HEK293T (cell line): ENCODE measurements at regions not wholly inside any gene's neighbourhood (a gene's known extent, or its start where the extent isn't known, plus 50 kb on each side); places are given as distances from the start of the nearest gene placed in this dataset.

Experiments used
- ARNT ChIP-seq: fragments of 450-650 bp; IDR thresholded peaks from 2 replicates; pipeline ENCODE4 v1.6.1; 2017; ENCODE audit warnings: mild to moderate bottlenecking
- BHLHE40 ChIP-seq: fragments of 450-650 bp; IDR thresholded peaks from 2 replicates; pipeline ENCODE4 v1.6.1; 2016; ENCODE audit warnings: mild to moderate bottlenecking, moderate library complexity, borderline replicate concordance
- ELF4 ChIP-seq: fragments of 450-650 bp; IDR thresholded peaks from 2 replicates; pipeline ENCODE4 v1.6.1; 2017; ENCODE audit warnings: antibody characterized with exemption
- FOXA1 ChIP-seq: fragments of 450-650 bp; IDR thresholded peaks from 2 replicates; pipeline ENCODE4 v1.6.1; 2016; ENCODE audit warnings: mild to moderate bottlenecking
- FOXM1 ChIP-seq: fragments of 450-650 bp; IDR thresholded peaks from 2 replicates; pipeline ENCODE4 v1.6.1; 2017; ENCODE audit warnings: mild to moderate bottlenecking, borderline replicate concordance
- NFRKB ChIP-seq: fragments of 450-650 bp; IDR thresholded peaks from 2 replicates; pipeline ENCODE4 v1.6.1; 2016; ENCODE audit warnings: mild to moderate bottlenecking, moderate library complexity
- SP1 ChIP-seq: fragments of 450-650 bp; IDR thresholded peaks from 2 replicates; pipeline ENCODE4 v1.6.1; 2017
- SUZ12 ChIP-seq: fragments of 450-650 bp; IDR thresholded peaks from 2 replicates; pipeline ENCODE4 v1.6.1; 2016; ENCODE audit warnings: mild to moderate bottlenecking
- TARDBP ChIP-seq: fragments of 450-650 bp; IDR thresholded peaks from 2 replicates; pipeline ENCODE4 v1.6.1; 2016
- TF ChIP-seq, protein P1 (sequence below): fragments of 450-650 bp; IDR thresholded peaks from 2 replicates; pipeline ENCODE4 v1.6.1; 2016

DNA sequence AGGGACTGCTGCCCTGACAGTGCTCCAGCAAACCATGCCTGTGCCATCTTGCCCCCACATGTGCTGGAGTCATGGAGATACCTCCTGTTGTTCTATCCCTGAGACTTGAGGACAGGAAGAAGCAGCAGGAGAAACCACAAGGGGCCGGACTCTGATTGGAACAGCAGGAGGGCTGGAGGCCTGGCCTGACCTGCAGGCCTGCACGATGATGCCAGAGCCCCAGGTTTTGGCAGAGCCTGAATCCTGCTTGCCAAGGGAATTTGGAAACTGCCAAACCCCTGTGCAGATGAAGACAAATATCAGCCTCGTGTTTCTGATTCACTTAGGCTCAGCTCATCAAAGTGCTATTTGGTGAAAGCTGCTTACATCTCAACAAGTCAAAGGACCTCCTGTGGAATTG lies 177.6 kb downstream of the MAFB start:
- TF ChIP-seq SUZ12, result no peak
- TF ChIP-seq NFRKB, result no peak
- no peak for TF ChIP-seq FOXM1
- TF ChIP-seq ELF4, result no peak
- no peak for TF ChIP-seq SP1
- no peak for TF ChIP-seq FOXA1
- TF ChIP-seq BHLHE40, result no peak
- TF ChIP-seq, protein P1, sequence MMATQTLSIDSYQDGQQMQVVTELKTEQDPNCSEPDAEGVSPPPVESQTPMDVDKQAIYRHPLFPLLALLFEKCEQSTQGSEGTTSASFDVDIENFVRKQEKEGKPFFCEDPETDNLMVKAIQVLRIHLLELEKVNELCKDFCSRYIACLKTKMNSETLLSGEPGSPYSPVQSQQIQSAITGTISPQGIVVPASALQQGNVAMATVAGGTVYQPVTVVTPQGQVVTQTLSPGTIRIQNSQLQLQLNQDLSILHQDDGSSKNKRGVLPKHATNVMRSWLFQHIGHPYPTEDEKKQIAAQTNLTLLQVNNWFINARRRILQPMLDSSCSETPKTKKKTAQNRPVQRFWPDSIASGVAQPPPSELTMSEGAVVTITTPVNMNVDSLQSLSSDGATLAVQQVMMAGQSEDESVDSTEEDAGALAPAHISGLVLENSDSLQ, result no peak
- TF ChIP-seq TARDBP, result no peak
- TF ChIP-seq ARNT, result no peak
